GM04503 (cell line): ENCODE measurements at regions not wholly inside any gene's neighbourhood (a gene's known extent, or its start where the extent isn't known, plus 50 kb on each side); places are given as distances from the start of the nearest gene placed in this dataset.

ENCODE experiments used
- DNase-seq: peaks from one replicate; pipeline ENCODE4 v3.0.0-alpha.2; 2012; ENCODE audit warnings: low read depth

DNA sequence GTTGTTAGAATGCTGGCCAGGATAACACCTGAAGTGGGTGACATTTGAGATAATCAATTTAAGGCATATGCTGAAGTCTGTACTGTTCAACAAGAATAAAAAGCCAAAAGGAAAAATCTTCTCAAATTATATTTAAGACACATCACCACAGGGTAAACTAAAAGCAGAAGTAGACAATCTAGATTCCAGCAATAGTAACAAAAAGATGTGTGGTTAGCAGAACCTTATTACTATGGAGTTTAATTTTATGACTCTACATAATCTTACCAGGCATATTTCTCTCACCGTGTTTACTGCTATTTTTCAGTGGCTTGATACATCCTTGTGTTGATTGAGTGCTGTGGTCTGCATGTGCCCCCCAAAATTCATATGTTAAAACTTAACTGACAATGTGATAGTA lies 300.4 kb upstream of the ZP4 start:
- no peak for DNase-seq

DNA sequence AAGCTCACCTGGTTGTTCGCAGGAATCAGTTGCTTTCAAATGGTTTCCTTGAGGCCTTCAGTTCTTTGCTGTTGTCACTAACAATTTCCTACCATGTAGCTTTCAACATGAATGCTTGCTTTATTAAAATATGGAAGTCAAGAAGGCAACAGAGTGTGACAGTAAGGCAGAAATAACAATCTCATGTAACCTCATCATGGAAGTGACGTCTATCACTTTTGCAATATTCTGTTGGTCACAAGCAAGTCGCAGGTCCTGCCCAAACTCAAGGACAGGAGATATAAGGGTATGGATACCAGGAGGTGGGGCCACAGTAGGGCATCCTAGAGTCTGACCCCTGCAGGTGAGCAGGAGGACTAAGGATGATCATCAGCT lies 296.8 kb upstream of the ZP4 start:
- DNase-seq: no peak

DNA sequence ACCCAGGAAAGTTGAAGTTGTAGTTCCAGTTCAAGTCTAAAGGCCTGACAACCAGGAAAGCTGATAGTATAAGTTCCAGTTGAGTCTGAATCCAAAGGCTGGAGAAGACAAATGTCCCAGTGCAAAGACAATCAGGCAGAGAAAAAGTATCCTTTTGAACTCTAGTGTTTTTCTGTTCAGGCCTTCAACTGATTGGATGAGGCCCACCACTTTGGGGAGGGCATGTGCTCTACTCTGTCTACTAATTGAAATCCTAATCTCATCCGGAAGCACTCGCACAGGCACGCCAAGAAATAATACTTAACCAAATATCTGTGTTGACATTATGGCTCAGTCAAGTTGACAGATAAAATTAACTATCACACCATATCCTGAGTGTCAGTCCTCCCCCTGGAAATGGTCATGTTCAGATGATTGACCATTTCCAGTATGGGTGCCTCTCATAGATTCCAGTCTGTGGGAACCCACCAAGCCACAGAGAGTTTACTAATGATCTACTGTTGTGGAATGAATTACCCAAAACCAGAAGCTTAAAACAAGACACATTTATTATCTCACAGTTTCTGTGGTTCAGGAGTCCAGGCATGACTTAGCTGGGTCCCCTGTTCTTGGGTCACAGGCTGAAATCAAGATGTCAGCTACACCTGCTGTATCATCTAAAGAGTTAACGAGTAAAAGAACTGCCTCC lies 296.3 kb upstream of the ZP4 start:
- no peak for DNase-seq

DNA sequence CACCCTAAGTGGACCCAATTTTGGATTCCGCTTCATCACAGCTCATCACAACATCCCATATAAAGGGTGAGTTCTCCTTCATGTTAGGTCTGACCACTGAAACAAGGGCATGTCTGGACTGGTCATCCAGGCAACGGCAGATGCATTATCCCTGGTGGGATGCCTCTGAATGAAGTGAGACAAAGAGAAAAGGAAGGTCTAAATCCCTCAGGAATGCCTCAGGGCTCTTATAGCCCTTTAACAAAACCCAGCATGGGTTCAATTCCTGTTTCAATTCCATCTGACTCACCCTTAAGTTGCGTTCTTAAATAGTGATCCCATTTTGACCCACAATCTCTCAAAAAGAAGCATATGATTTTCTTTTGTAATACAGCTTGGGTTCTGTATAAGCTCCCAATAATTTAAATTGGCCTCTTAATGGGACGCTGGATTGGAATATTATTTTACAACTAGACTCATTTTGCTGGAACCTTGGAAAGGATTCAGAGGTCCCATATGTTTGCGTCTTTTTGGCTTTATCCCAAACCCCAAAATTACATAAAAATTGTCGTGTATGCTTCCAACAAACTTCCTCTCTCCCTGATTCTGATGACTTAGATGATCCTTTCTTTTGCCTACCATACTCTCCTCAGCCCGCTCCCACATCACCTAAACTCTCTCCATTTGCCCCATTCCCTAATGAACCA lies 287.4 kb upstream of the ZP4 start:
- no peak for DNase-seq

DNA sequence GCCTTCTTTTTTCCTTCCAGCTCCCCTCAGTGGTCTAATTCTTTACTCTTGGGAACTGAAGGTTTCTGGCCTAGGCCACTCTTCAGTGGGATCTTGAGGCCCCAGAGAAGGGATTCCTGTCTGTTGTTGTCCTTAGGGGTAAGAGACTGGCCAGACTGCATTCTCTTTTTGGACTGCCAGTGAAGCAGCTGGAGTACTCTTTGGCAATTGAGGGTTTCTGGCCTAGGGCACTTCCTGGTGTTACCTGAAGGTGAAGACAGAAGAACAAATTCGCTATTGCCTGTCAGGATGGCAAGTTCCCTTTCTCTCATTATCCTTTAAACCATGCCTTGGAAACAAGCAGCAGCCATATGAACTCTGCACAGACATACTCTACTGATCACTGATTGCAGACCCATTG lies 286.6 kb upstream of the ZP4 start:
- DNase-seq: no peak

DNA sequence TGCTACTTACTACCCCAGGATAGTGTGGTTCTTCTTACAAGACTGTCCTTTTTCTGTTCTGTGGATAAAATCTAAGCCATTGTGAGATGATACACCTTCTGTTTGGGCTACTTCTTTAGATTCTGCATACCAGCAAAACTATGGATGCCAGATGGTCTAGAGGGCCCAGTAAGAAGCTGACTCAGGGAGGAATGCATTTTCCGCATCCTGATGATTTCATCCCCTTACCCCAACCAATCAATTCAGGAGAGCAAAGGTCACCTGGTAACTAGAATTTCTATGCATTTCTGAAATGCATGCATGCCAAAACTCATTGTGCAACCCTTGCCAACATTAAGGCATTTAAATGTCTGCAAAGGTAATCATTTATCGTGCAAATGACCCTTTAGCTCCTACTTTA lies 285.7 kb upstream of the ZP4 start:
- no peak for DNase-seq

DNA sequence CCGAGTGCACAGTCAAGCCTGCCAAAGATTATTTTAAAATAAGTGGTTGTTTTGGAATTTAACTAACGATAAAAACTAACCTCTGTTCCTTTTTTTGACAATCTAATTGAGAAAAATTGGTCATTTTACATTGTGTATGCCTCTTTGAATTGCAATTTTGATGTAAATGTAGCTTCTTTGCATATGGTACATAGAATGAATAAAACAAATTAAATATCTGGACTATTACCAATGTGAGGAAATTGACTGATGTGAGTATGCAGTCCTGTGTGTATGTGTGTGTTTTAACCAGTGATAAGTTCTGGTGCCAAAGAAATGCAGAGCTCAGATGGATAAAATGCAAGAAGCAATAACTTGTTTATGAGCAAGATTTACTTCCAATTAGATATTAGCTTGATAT lies 281.3 kb upstream of the ZP4 start:
- DNase-seq: no peak

DNA sequence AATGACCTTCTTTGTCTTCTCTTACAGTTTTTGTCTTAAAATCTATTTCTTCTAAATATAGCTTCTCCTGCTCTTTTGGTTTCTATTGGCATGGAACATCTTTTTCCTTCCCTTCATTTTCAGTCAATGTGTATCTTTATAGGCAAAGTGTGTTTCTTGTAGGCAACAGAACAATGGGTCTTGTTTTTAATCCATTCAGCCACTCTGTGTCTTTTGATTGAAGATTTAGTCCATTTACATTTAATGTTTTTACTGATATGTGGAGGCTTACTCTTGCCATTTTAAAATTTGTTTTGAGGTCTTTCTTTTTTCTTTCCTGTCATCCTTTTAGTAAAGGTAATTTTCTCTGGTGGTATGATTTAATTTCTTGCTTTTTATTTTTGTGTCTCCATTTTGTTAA lies 271.2 kb upstream of the ZP4 start:
- no peak for DNase-seq

DNA sequence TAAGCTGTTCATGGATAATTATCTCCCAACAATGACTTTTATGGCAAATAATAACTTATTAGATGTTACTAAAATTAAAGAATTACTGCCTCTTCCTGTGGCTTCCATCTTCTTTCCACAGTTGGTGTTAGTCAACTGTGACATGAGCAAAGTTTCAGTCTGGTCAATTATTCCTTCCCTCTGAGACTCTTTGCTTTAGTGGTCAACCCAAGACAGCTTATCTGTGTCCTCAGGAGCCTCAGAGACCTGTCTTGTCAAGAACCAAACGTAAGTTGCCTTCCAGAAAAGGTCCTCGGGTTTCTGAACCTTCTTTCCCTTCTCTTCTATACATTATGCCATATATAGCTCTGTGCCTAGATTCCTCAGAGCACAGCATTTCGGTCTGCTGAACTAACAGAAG lies 263.2 kb upstream of the ZP4 start:
- no peak for DNase-seq

DNA sequence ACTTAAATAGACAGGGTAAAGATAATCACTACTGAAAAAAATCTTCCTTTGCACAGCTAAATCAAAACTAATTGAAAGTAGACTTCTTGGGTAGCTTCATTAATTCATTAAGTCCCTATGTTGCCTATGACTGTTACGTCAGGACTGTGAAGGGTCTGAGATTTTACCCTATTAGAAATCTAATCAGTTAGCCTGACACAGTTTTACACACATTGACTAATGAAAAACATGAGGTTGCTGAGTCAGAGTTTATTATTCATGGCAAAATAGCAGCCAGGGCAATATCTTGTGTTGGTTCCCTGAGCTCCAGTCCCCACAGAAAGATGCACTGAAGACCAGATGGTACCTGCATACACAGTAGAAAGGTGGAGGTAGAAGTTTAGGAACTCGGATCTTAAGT lies 262.5 kb upstream of the ZP4 start:
- no peak for DNase-seq

DNA sequence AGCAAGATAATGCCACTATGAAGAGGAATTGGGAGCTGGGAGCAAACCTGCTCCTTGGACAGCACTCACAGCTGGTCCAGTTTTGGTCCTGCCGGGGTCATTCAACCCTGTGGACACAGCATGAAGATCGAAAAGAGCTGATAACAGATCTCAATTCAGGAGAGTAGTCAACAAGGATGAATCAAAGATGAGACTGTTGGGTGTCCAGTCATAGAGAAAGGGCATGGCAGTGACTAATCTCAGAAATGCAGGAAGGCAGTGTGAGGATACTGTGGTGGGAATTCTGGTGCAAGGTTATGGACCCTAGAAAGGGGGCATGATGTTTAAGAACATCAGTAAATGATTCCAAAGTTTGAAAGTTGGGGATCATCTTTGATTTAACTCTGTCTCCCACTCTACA lies 261.4 kb upstream of the ZP4 start:
- no peak for DNase-seq

DNA sequence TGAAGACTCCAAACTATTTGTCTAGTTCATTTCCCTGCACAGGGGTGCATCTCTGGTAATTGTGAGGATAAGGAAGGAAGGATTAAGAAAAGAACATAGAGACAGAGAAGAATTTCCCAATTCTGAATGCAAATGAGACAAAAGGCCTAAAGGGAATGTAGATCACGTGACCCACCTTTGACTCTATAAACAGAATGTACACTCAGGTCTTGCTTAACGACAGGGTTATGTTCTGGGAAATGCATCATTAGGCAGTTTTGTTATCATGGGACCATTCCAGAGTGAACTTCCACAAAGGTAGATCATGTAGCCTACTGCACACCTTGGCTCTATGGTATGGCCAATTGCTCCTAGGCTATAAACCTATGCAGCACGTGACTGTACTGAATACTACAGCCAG lies 252.3 kb upstream of the ZP4 start:
- DNase-seq: no peak

DNA sequence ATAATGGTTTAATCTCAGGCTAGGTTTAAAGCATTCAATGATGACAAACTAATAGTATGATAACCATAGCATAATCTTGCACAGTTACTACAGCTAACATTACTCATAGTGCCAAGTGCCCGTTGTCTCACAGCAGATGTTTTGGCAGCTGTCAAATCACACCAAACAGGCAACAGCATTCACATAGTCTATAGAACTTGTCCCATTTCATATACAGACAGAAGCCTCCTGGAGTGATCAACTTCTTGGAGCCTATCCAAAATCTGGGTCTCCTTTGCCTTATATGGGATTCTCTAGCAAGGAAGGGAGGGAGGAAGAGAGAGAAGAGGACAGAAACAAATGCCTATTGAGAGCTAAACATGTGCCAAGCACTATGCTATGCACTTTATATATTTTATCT lies 250.6 kb upstream of the ZP4 start:
- no peak for DNase-seq

DNA sequence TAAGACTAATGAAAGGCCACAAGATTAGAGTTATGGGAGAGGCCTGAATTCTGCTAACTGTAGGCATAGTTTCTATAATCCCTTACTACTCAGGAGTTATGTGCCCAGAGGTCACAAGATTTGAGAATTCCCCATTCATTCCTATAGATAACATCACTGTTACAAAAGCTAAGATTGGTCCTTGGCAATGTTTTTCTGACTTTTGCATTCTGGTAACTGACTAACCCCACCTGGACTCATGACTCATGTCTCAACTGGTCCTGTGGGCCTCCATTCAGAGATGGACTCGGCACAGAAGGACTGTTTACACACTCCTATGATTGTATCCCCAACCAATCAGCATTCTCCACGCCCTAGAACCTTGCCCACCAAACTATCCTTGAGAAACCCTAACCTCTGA lies 249.0 kb upstream of the ZP4 start:
- no peak for DNase-seq

DNA sequence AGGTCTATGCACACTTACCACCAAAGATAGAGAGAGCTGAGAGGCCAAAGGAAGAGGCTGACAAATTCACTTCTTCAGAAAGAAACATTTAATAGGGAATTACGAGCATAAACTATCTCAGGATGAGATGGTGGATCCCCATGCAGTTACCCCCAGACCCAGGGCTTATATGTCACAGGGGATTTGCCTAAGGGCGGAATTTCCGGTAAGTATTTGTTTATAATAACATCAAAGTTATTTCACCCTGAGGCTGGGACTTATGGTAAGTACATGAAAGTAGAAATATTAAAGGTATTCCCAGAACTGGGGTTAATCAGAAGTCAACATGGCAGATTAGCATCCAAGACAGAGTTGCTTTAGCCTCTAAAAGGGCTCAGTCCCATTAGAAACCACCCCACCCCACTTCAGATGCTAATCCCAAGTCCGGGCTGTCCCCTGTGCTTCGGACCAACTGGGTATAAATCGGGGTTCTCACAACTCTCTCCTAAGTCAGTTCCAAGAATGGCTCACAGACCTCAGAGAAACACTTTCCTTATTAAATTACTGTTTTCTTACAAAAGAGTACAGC lies 247.4 kb upstream of the ZP4 start:
- no peak for DNase-seq

DNA sequence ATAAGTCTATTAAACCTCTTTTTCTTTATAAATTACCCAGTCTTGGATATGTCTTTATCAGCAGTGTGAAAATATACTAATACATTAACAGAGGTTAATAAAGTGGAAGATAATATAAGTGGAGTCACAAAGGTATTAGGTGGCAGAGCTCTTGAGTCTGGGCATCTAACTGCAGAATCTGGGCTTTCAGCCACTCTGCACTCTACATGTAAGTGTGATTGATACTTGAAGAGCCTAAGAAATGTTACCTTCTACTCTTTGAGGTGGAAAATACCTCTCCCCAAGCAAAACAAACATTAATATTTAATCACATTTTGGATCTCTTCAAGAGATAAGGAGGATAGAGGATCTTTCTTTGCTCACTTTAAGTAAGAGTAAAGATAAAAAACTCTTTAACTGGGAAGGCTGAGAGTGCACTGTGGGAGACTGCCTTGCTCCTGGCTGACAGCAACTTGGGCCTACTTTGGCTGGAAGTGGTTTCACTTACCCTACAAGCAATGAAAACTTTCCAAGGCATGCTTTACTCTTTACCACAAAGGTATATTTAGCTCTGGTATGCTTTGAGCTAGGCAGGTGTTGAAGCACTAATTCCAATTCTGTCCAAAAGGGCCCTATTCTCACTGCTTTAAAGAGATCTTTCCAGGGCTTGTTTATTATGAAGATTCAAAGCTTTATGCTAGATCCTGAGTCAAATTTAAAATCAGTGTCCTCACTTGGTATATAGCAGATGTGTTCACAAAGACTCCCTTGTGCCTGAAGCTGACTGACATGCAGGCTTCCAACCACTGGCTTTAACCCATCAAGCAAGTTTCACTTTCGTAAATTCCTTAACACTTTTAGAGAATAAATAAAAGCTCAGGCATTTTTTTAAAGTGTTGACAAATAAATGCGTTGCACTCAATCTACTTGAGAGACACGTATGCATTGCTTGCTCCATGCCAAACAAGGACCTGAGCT lies 245.3 kb upstream of the ZP4 start:
- no peak for DNase-seq

DNA sequence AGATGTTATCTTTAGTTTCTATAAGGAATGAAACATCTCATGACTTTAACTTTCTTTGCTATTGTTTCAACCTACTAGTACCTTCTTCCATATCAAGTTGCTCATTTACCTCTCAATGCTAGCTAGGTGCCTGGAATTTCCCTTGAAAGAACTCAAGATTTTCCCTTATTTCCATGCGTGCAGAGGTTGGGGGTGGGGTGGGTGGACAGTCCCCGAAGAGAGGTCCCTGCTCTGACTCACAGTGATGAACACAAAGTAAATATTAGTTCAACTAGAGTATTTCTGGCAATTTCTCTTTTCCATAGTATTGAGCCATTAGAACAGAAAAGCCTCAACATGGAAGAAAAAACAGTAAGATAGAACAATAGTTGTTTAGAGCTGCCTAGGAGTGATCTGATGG lies 239.0 kb upstream of the ZP4 start:
- no peak for DNase-seq

DNA sequence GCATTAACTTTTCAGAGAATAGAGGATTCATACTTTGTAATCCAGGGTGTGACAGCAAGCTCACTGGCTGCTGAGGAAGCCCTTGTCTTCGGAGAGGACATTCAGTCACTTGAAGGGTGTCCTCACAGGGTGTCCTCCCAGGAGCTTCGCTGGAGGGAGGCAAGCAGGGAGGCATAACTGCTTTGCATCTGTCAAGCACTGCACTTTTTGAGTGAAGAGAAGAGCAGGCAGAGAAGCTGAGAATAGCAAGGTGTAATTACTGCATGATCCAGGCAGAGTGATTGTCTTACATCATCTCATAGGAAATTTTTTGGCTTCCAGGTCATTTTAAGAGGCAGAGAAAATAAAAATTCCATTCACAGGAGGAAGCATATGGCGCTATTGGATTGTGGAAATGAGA lies 232.5 kb upstream of the ZP4 start:
- no peak for DNase-seq

DNA sequence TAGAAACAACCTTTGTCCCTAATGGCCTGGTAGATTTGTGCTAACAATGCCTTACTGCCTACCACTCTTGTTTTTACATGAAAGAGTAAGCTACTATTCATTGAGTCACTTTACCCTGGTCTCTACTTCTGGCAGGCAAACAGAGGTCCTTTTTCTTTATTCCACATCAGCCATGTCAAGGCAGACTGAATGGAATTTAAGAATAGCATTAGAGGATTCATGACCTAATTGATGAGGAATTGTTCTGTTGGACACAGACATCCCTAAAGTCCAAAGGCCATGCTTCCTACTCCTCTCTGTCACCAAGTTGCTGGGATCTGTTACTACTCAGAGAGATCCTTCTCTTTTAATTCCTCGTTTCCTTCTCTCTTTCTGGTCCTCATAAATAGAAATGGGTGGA lies 229.1 kb upstream of the ZP4 start:
- DNase-seq: no peak

DNA sequence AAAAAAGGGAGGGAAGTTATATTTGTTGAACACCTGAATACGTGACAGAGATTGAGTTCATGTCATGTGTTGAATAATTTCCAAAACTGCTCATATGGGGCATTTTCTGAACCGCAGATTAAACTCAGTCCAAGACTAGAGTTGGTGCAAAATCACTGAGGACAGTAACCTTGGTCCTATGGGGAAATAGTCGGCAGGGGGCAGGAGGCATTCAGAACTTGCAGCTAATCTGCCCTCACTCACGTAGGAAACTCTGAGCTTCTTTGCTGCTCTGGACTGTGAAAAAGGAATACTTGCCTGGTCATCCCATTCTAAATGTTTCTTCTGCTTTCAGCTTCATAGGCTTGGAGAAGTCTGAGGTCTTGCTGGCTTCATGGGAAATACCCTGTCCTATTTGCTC lies 228.3 kb upstream of the ZP4 start:
- no peak for DNase-seq

DNA sequence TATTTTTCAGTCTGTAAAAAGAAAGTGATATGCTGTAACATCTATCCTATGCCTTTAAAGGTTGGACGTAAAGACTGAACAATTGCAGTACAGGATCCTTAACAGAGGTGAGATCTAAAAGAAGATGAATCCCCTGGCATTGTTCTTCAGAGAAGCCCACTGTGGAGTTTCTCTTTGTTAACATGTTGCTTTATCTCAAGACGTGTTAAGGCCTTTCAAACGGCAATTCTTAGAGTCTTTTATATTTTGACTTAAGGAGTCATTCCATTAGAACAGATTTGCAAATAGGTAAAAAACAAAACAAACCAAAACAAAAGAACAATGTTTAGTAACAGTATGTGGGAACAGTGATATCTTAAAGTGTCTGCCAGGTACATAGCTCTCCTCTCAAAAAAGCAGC lies 225.1 kb upstream of the ZP4 start:
- no peak for DNase-seq

DNA sequence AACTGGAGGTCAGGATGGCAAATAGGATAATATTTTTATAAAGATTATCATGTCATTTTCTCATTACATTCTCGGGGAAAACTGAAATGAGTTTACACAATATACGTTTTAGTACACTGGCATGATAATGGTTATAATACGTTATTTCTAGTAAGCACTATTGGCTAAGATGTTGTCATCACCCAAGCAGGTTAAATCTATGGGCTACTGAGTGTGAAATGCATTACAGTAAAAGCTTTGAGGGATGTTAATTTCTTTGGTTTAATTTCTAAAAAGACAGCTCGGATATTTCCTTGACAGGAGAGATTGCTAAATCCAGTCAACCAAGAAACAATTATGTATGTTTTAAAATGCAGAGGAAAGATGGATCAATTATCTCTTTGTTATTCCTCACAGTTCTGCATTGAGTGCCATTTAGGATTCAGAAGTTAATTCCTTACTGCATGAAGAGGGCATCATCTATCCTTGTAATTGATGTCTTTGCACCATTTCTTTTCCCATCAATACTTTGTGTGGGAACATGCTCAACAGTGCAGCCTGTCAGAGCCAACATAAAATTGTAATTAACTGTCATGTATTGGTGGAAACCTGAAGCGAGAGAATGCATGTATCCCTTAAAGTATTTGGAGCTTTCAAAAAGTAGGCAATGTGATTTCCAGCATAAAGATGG lies 222.4 kb upstream of the ZP4 start:
- DNase-seq: no peak
